ENCODE measurements at regions not wholly inside any gene's neighbourhood (a gene's known extent, or its start where the extent isn't known, plus 50 kb on each side); places are given as distances from the start of the nearest gene placed in this dataset.

GRCh38 chr1:172818841-172819527, 160.1 kb downstream of the FASLG start:
- no peak overlapping the region for H3K4me3 Mint-ChIP-seq
- no peak for ATAC-seq
- DNase-seq (ENCODE audit: low spot score), result no peak
- no peaks in the 10 kb centered on the region for H3K27me3 Mint-ChIP-seq (ENCODE audit: low read depth)
- no peaks in the 10 kb centered on the region for H3K4me1 Mint-ChIP-seq
- TF ChIP-seq OVOL2 (CRISPR knock-in tag; IDR thresholded peaks at IDR 0.05; ENCODE audit: borderline replicate concordance) (no peak), E2F1 (CRISPR knock-in tag; IDR thresholded peaks at IDR 0.05) (no peak), NR1H2 (CRISPR knock-in tag; IDR thresholded peaks at IDR 0.05) (no peak), PREB (CRISPR knock-in tag; IDR thresholded peaks at IDR 0.05; ENCODE audit: borderline replicate concordance) (no peak), IRF2 (CRISPR knock-in tag; IDR thresholded peaks at IDR 0.05; ENCODE audit: borderline replicate concordance, low read depth) (no peak), NFATC4 (CRISPR knock-in tag; IDR thresholded peaks at IDR 0.05) (no peak), ZNF219 (CRISPR knock-in tag; IDR thresholded peaks at IDR 0.05; ENCODE audit: borderline replicate concordance) (no peak), ZMAT4 (CRISPR knock-in tag; IDR thresholded peaks at IDR 0.05) (no peak), CTCF (IDR thresholded peaks at IDR 0.05) (no peak), GABPB1 (CRISPR knock-in tag; IDR thresholded peaks at IDR 0.05) (no peak), HMGXB4 (CRISPR knock-in tag; IDR thresholded peaks at IDR 0.05) (no peak), ELF4 (CRISPR knock-in tag; IDR thresholded peaks at IDR 0.05; ENCODE audit: low read depth) (no peak), SMAD4 (CRISPR knock-in tag; IDR thresholded peaks at IDR 0.05) (no peak), JAZF1 (CRISPR knock-in tag; IDR thresholded peaks at IDR 0.05) (no peak), TCF7 (CRISPR knock-in tag; IDR thresholded peaks at IDR 0.05; ENCODE audit: low read depth) (no peak), E2F4 (CRISPR knock-in tag; IDR thresholded peaks at IDR 0.05; ENCODE audit: borderline replicate concordance, low read depth) (no peak), ZNF425 (CRISPR knock-in tag; conservative IDR thresholded peaks at IDR 0.05) (no peak), PRDM15 (CRISPR knock-in tag; IDR thresholded peaks at IDR 0.05) (no peak)
- H3K9me3 Mint-ChIP-seq, result peaks cover 17% of the 10 kb centered on the region
- CTCF ChIA-PET, result no interaction called here
- no peak overlapping the region for H3K27ac Mint-ChIP-seq
- POLR2A ChIA-PET, result interaction anchor here (0.6 kb wide), 1 partner anchor 212 kb away, joined by 5 read pairs; no protein-coding TSS in a partner anchor
- peaks cover 17% of the 10 kb centered on the region for H3K36me3 Mint-ChIP-seq
